Activated gamma-delta T cell (primary cell): ENCODE measurements at regions not wholly inside any gene's neighbourhood (a gene's known extent, or its start where the extent isn't known, plus 50 kb on each side); places are given as distances from the start of the nearest gene placed in this dataset.

ENCODE experiments used
- DNase-seq: peaks from one replicate; lab custom pipeline; 2025; lab: John Stamatoyannopoulos, UW

- no peak for DNase-seq
These were observed 332.0 kb upstream of the MAF start for GRCh38 chr16:79932572-79932971.

- no peak for DNase-seq
These were observed 331.2 kb upstream of the MAF start for GRCh38 chr16:79931721-79932120.

- no peak for DNase-seq
These were observed 328.9 kb upstream of the MAF start for GRCh38 chr16:79929260-79929965.

- no peak for DNase-seq
These were observed 327.8 kb upstream of the MAF start for GRCh38 chr16:79928142-79928873.

GRCh38 chr16:79926451-79927205 is 326.1 kb upstream of the MAF start:
- DNase-seq, result no peak

- DNase-seq, result no peak
These were observed 322.9 kb upstream of the MAF start for GRCh38 chr16:79923431-79923830.

- DNase-seq, result no peak
These were observed 320.1 kb upstream of the MAF start for GRCh38 chr16:79920685-79921084.

GRCh38 chr16:79918916-79919315 is 318.4 kb upstream of the MAF start:
- no peak for DNase-seq

- DNase-seq, result no peak
These were observed 315.2 kb upstream of the MAF start for GRCh38 chr16:79915761-79916160.

- DNase-seq, result no peak
These were observed 314.6 kb upstream of the MAF start for GRCh38 chr16:79914961-79915720.

GRCh38 chr16:79912592-79913310 is 312.2 kb upstream of the MAF start:
- no peak for DNase-seq

- no peak for DNase-seq
These were observed 311.1 kb upstream of the MAF start for GRCh38 chr16:79911660-79912059.

- DNase-seq, result no peak
These were observed 309.0 kb upstream of the MAF start for GRCh38 chr16:79909571-79909970.

GRCh38 chr16:79903471-79903870 is 302.9 kb upstream of the MAF start:
- no peak for DNase-seq

GRCh38 chr16:79902351-79902750 is 301.8 kb upstream of the MAF start:
- no peak for DNase-seq

GRCh38 chr16:79901522-79901921 is 301.0 kb upstream of the MAF start:
- no peak for DNase-seq

- no peak for DNase-seq
These were observed 299.2 kb upstream of the MAF start for GRCh38 chr16:79899716-79900115.

- no peak for DNase-seq
These were observed 298.8 kb upstream of the MAF start for GRCh38 chr16:79899316-79899715.

- DNase-seq, result no peak
These were observed 298.2 kb upstream of the MAF start for GRCh38 chr16:79898703-79899102.

- DNase-seq, result no peak
These were observed 297.1 kb upstream of the MAF start for GRCh38 chr16:79897453-79898146.

GRCh38 chr16:79897104-79897452 is 296.5 kb upstream of the MAF start:
- DNase-seq, result no peak
